GM18861 (cell line): ENCODE measurements at regions not wholly inside any gene's neighbourhood (a gene's known extent, or its start where the extent isn't known, plus 50 kb on each side); places are given as distances from the start of the nearest gene placed in this dataset.

Source experiments
- ATAC-seq: cut with Tn5 transposase; IDR thresholded peaks from one replicate; pipeline ENCODE4 v1.9.1; 2021; ENCODE audit not compliant: unreplicated experiment

DNA sequence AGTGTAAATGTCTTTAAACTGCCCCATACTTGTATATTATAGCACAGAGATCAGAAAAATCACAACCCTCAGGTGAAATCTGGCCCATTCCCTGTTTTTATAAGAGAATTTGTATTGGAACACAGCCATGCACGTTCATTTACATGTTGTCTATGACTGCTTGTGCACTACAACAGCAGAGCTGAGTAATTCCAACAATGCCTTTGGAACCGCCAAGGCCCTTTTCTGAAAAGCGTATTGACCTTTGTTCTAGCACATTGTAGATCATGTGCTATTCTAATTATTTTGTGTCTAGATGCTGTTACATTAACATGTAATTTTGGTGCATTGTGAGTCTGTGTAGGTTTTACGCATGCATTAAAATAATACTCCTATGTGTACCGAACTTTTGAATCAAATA is 339.6 kb downstream of the CHRM3 start:
- no peak for ATAC-seq

DNA sequence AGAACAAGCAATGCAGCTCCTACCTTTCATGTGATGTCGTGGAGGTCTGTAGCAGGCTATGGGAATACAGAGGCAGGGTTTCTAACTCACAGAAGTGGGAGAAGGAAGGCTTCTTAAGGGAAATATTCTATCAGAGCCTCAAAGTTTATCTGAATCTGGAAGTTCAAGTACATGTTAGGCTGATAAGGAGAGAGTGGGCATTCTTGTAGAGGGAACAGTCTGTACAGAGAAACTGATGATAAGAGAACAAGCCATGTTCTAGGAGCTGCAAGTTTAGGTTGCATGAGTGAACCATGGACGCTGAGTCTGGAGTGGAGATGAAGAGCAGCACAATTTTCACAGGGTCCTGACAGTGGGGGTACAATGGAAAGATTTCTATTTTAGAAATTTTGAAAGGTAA is 344.0 kb downstream of the CHRM3 start:
- ATAC-seq: no peak

DNA sequence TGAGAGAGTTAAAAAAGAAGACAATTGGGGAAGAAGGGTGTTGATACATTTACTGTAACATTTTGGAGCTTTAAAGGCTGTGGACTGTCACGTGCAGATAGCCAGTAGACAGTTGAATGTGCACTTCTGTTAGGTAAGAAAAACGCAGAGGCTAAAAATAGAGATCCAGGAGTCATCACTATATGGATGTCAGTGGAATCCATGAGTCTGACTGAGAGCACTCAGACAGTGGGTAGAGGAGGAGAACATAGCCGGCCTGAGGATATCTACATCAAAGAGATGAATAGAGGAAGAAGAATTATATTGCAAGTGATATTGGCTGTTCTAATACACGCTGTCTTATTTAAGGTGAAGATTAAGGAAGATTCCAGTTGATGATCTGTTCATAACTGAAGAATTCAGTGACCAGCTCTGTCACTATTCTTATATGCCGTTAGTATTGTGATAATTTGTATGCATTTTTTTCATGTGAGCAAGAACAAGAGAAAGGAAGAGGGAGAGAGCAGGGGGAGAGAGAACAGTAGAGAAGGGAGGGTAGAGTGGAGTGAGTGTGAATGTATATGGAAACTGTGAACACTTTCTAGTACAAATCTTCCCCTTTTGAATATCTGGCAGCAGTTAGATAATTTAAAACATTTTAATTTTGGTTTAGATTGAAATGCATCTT is 344.8 kb downstream of the CHRM3 start:
- no peak for ATAC-seq

DNA sequence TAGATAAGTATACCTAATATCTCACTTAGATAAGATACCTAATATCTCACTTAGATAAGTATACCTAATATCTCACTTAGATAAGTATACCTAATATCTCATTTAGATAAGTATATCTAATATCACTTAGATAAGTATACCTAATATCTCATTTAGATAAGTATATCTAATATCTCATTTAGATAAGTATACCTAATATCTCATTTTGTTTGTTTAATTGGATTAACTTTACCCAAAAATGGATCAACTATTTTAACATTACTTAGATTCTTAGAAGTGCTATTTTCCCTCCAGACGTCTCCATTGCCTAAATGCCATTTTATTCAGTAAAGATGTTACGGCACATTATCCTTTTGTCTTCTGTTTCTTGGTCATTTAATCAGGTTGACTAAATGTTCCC is 346.4 kb downstream of the CHRM3 start:
- ATAC-seq: no peak

DNA sequence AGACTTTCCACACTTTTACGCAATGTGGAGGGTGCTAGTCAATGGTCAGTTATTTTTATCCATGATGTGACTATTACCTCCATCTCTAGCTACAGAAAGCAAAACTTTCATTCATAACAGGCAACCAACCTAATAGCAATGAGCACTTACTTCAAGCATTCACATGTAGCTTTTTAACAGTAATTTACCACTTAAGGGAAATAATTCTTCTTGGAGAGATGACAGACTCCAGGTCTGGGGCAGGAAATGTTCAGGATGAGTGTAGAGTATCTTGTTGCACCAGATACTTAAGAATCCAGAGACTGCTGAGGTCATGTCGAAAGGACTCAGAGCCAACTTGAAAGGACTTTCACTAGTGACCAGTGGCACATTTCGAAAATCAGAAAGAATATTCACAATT is 347.6 kb downstream of the CHRM3 start:
- ATAC-seq: no peak

DNA sequence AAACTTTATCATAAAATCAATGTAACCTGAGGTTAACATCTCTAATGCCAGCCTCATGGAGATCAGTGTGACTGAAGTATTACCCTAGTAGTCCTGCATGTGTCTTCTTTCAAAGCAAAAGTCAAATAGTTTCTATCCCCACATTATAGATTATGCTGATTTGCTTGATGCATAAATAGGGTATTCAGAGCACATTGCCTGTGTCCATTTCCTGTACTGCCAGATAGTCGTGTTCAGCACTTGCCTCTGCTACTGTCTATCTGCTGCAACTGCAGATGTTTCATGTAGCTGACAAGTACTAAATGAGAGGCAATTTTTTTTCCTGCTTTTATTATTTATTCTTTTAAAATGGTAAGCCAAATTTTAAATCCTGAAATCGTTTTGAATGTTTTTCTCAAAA is 348.7 kb downstream of the CHRM3 start:
- no peak for ATAC-seq

DNA sequence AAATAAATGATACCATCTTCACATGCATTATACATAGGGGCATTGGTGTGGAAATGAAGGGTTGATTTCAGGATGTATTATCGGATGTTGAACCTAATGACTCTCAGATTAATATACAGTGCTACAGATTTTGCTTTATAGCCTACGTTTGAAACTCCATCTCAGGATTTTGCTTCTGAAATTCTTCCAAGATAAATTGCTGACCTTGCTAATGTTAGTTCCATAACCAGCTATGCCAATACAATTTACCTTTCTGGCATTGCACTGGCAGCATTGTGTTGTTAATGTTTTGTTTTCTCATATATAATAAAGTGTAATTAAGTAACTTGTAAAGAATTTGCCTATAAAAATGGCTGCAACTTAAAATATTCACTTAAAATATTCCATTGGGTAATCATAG is 350.1 kb downstream of the CHRM3 start:
- ATAC-seq: no peak

DNA sequence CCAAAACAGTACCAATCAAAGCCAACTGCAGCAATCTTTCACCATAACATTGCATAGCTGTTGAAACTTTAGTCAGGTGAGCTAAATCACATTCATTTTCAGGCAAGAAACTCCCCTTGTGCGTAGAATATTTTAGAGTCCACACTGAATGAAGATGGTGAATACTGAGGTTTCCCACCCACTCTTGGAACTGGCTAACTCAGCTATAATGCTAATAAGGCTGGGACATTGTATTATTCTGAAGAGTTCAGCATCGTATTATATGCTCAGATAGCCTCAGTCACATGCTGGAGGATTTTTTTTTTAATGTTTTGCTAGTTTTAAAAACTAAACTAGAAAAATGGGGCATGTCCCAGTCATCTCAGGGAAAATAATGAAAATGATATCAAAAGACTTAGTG is 352.3 kb upstream of the FMN2 start:
- ATAC-seq: no peak

DNA sequence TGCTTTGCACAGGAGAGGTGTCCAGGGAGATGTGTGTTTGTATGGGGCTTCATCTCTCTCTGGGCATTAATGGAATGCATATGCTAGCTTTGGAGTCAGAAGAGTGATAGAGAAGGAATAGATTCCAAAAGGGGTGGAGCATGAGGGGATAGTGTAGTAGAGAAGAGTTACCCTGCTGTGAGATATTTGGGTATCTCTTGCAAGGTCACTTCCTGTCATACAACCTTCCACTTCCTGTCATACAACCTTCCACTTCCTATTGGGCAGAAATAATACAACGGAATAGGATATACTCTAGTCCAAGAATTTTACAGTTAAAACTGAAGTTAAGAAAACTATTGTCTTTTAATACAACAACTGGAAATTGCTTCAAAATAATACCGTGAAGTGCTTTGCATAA is 351.8 kb upstream of the FMN2 start:
- ATAC-seq: no peak

DNA sequence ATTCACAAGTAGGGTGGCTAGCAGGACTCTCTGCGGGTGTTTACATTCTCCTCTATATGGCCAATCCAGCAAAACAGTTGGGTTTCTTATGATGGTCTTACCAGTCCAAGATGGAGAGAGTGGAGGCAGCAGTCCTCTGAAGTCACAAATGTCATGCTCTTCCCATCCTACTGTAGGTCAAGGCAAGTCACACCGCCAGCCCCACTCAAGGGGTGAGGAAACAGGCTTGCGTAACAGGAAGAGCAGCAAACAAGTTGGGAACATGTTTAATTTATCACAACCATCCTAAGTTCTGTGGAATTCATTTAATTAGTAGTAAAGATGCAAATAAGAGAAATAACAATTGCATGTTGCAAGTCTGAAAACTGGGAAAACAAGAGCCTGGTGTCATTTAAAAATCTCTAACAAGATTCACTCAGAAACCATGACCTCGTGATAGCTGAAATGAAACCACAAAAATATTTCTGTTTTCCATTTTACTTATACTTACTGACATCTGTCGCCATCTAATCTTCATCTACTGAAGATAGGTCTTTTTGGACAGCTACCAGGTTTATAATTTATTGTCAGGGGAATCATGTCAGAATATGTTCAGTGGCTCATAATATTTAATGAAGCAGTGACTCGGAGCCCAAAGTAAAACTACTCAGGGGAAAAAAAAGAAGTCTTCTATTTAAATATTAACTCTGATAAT is 349.1 kb upstream of the FMN2 start:
- no peak for ATAC-seq

DNA sequence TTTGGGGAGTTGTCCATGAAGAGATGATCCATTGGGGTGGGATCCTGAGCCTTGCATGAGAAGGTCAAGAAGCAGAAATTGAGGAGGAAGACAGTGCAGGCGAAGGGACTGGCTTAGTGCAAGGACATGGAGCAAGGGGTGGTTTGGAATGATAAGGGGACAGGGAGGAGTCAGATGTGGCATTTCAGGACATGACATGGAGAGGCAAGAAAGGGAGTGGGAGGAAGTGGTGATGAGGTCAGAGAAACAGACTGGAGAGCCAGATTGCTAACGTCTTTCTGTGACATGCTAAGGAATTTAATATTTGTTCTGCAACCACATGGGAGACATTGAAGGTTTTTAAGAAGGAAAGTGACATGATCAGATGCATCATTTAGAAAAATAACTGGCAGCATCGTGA is 346.8 kb upstream of the FMN2 start:
- ATAC-seq: no peak

DNA sequence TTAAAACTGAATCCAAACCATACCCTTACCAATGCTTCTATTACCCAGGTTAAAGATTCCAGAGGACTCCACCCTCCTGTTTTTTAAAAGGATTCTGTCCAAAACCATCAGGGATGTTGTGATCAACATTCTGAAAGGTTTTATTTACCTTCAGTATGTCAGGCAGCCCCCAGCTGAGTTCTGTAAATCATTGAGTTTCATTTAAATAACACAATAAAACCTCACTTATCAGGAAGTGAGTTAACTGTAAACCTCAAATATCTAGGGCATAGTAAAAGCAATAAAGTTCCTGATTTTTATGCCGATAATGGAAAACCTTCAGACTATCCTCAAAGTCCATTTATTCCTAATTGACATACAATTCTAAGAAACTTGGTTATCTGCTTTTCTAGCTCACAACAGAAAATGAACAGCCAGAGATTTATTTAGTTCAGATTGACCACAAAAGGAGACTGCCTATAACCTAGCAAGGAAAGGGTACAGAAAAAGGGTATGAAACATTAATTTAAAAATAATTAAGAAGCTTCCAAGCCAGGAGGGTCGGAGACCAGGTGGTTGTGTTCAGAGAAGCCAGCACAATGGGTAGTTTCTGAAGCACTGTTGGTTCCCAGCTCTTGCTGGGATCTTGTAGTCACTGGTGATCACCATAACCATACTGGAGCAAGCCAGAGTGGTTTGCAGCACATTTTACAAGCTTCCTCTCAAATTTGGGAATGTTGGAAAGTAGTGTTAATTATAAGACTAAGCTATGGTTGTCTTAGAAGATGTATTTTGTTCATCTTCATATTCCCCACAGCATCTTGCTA is 336.4 kb upstream of the FMN2 start:
- no peak for ATAC-seq

DNA sequence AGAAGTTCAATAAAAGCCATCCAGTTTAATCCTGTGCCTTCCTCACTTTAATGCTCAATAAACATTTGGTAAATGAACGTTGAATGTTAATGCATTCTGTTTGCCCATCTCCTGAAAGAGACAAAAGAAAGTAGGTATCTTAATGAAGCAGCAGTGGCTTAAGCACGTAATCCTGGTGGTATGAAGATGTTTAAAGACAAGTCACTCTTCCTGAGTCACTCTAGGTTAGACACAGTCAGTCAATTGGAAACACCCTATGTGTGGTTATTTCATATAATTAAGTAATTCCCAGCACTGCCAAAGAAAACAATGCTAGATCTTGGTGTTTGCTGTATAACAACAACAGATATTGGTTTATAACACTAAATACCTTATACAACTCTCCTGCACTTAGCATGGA is 334.0 kb upstream of the FMN2 start:
- ATAC-seq: no peak

DNA sequence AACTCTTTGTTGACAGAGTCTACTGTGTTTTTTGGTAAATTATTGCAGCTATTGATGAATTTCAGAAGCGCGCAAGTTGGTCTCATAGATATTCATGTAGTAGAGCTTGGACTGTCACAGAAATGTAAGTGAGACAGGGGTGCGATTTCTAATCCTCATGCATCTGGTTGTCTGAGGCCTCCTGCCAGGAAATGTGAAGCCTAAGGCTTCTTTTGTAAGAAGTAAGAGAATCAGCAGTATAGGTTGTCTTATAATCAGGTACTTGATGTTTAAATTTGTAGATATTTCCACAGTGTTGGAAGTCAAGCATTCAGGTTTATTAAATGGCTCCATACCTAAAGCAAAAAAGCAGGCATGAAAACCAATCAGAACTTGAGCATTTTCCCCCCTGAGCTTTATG is 332.9 kb upstream of the FMN2 start:
- no peak for ATAC-seq

DNA sequence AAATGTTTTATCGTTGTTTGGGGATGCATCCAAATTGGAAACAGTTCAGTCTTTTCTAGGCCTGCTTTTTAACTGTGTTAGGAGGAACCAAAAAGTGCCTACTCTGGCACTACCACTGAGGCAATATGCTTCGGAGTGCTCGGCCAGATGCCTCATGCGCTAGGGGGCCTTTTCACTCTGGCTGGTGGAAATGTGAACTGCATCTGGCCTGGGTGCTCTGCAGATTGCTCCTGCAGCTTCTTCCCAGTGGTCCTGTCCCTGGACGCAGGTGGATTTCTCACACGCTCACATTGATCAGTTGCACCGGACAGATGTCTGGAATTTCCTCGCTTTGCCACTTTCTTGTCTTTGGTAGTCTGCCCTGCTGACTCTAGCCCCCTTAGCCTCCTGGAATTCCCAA is 330.2 kb upstream of the FMN2 start:
- ATAC-seq: no peak

DNA sequence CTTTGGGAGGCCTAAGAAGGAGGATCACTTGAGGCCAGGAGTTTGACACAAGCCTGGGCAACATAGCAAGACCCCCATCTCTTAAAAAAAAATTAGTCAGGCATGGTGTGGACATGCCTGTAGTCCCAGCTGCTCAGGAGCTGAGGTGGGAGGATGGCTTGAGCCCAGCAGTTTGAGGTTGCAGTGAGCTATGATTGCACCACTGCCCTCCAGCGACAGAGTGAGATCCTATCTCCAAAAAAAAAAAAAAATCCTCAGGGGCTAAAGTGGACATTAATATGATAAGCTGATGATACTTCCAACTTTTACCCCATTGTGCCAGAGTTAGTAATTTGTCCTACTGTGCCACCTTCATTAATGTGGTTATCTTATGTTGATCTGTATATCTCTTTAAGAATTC is 327.8 kb upstream of the FMN2 start:
- ATAC-seq: no peak

DNA sequence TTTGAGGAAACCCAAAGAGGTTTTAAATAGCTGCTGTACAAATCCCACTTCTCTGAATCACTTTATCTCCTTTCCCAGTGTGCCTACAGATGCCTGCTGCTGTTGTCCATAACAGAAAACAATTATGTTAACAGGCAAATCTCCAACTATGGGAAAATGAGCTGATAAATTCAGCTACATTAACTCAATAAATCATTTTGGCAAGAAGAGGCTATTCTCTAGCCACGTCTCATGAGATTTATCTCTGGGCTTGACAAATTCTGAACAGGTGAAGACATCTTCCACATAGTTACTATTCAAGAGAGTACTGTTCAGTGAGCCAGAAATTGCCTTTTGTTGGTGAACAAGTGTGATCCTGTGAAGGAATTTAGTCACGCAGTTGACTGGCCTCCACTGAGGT is 327.1 kb upstream of the FMN2 start:
- ATAC-seq: no peak

DNA sequence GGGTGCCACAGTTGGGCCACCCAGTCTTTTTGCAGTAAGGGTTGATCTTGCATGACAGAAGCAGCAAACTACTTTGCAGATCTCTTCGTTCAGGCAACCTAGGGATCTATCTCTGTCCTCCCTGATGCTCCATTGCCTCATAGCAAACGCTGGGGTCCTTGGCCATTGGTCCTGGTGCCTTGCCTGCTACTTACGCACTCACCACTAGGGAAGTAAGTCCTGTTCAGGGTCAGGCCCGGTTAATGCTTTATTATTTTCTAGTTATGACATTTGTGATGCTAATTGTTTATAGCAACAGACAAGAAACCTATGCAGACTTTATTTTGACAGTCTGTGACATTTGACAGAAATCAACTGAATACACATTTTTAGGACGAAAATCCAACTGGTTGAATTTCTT is 326.5 kb upstream of the FMN2 start:
- no peak for ATAC-seq

DNA sequence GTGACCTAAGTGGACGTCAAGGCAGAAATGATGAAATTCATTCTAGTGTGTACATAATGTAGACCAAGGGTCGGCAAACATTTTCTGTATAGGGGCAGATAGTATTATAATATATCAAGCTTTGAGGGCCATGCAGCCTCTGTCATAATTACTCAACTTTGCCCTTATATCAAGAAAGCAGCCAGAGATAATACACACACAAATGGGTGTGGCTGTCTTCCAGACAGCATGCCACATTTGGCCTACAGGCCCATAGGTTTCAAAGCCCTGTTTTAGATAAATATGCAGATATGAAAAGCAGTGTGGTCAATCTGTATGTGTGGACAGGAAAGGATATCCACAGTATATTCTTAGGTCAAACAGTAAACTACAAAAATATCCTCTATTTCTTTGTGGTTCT is 320.1 kb upstream of the FMN2 start:
- ATAC-seq: no peak

DNA sequence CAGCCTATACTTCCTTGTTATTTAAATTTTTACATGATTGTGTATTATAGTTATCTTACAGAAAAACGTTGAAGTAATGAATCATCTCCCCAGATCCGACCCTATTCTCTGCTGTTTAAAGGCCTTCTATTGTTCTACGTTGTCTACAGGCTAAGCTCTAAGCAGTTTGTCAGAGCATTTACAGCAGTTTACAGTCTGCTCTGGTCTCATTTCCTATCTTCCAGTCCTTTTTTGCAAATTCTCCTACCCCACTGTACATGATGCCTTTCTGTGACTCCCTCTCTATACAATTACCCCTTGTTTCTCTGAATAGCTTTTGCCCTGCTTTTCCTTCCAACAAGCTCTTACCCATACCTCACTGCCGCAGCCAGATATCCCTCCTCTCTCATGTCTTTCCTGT is 319.2 kb upstream of the FMN2 start:
- ATAC-seq: no peak

DNA sequence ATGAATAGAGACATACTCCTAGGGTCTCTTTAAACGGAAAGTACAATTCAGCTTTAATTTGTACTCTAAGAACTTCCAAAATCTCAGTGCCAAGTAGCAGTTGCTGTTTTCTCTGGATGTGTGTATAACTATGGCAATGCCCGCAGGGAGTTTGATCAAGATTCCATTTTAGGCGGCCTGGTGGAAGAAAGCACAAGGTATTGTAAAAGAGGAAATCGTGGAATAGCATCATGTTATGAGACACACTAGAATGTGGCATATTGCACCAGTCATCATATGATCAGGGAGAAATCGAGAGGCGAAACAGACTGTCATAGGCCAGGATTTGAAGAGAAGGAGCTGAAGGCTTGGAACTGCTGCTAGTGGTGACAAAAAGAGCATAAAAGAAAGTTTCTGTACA is 316.2 kb upstream of the FMN2 start:
- ATAC-seq: no peak

DNA sequence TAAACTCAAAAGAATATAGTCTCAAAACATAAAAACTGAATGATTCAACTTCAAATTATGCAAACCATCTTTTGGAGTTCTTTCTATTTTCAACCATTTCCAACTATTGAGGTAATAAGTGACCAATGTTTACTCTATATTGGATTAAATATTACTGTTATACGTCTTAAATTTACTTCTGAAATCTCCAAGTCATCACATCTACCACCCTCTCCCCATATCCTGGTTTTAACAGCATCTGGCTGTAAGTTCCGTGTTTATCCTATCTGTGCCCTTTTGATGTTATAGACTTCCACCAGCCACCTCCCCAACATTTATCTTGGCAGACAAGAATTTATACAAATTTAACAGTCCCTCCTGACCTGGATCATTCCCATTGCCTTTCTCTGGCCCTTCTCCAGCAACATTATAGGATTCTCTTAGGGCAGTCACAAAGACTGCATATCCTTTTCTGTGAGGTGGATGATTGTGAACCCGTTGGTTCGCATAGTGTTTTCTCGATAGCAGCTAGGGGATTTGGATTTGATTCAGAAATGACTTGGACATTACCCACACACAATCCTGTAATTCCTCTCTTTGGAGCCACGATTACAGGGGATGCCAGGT is 313.4 kb upstream of the FMN2 start:
- no peak for ATAC-seq
